Common myeloid progenitor, CD34-positive (primary cell): ENCODE measurements at regions not wholly inside any gene's neighbourhood (a gene's known extent, or its start where the extent isn't known, plus 50 kb on each side); places are given as distances from the start of the nearest gene placed in this dataset.

Experiments
- CTCF ChIA-PET: fragments of 350-600 bp; sonication (Branson Sonifier 250); formaldehyde crosslinking; loops from one replicate; lab custom pipeline; 2021; ENCODE audit warnings: antibody characterized with exemption; lab: Charles Lee
- POLR2A ChIA-PET: fragments of 350-600 bp; sonication (Branson Sonifier 250); formaldehyde crosslinking; loops from one replicate; lab custom pipeline; 2021; ENCODE audit warnings: antibody characterized with exemption; lab: Charles Lee
- DNase-seq, 3 donors: peaks; one replicate each; pipeline versions ENCODE4 v3.0.0 to v3.0.0-alpha.2; 2013
- H3K27ac ChIP-seq, 2 experiments: 1 replicate in 1 of 2; 2 replicates in 1 of 2; pipeline ENCODE4 v1.7.0; 2013; ENCODE audit warnings: inconsistent platforms in 2 of 2, low read length in 2 of 2, mild to moderate bottlenecking in 2 of 2, low read depth in 1 of 2, moderate library complexity in 1 of 2; ENCODE audit not compliant: severe bottlenecking in 2 of 2, insufficient read depth in 1 of 2, poor library complexity in 1 of 2
- H3K27me3 ChIP-seq, 5 experiments: replicated peaks in 2 of 5; 1 replicate in 3 of 5; 2 replicates in 2 of 5; pipeline versions ENCODE4 v1.6.1 to v1.7.0; 2013; ENCODE audit warnings: low read length in 4 of 5, mild to moderate bottlenecking in 2 of 5, moderate library complexity in 2 of 5, inconsistent platforms in 1 of 5; ENCODE audit not compliant: insufficient read depth in 5 of 5, control insufficient read depth in 4 of 5
- H3K36me3 ChIP-seq, 4 experiments: 1 replicate in 2 of 4; 2 replicates in 2 of 4; pipeline versions ENCODE4 v1.6.1 to v1.7.0; 2013; ENCODE audit warnings: low read length in 3 of 4, control low read depth in 1 of 4, mild to moderate bottlenecking in 1 of 4; ENCODE audit not compliant: control insufficient read depth in 4 of 4, insufficient read depth in 4 of 4
- H3K4me1 ChIP-seq, 4 experiments: 1 replicate in 3 of 4; 2 replicates in 1 of 4; pipeline versions ENCODE4 v1.6.1 to v1.7.1; 2013; ENCODE audit warnings: low read length in 3 of 4, mild to moderate bottlenecking in 3 of 4, control low read depth in 1 of 4, inconsistent platforms in 1 of 4, moderate library complexity in 1 of 4; ENCODE audit not compliant: control insufficient read depth in 4 of 4, insufficient read depth in 4 of 4; ENCODE audit errors: control extremely low read depth in 1 of 4
- H3K4me3 ChIP-seq, 7 experiments: 1 replicate in 4 of 7; 2 replicates in 3 of 7; pipeline versions ENCODE4 v1.5.1 to v1.7.0; 2013; ENCODE audit warnings: mild to moderate bottlenecking in 7 of 7, low read length in 6 of 7, moderate library complexity in 6 of 7, inconsistent platforms in 2 of 7, low read depth in 2 of 7, control low read depth in 1 of 7; ENCODE audit not compliant: insufficient read depth in 4 of 7, control insufficient read depth in 1 of 7; ENCODE audit errors: extremely low read depth in 1 of 7
- H3K9me3 ChIP-seq, 5 experiments: 1 replicate in 4 of 5; 2 replicates in 1 of 5; pipeline versions ENCODE4 v1.6.1 to v1.7.1; 2013; ENCODE audit warnings: low read length in 4 of 5, mild to moderate bottlenecking in 2 of 5, inconsistent platforms in 1 of 5, low read depth in 1 of 5, moderate library complexity in 1 of 5; ENCODE audit not compliant: control insufficient read depth in 4 of 5, insufficient read depth in 2 of 5; ENCODE audit errors: control extremely low read depth in 1 of 5
- WGBS: methylation state at CpG from one replicate; pipeline ENCODE4 v1.1.5; 2013; ENCODE audit not compliant: insufficient coverage; 5-methylcytosine and 5-hydroxymethylcytosine counted together

- POLR2A ChIA-PET, result no interaction called here
- no peaks in the 10 kb centered on the region for H3K9me3 ChIP-seq
- CTCF ChIA-PET, result no interaction called here
- H3K27me3 ChIP-seq, result no peaks in the 10 kb centered on the region
- 100% methylated on average over 1 of the region's 4 CpGs for WGBS
- no peak overlapping the region for H3K27ac ChIP-seq
- H3K4me1 ChIP-seq, result no peaks in the 10 kb centered on the region
- DNase-seq, result no peak
- no peaks in the 10 kb centered on the region for H3K36me3 ChIP-seq
- no peak overlapping the region for H3K4me3 ChIP-seq
Measured at GRCh38 chr1:87572008-87572407, 243.3 kb downstream of the LMO4 start.

GRCh38 chr1:87572891-87573290 lies 244.2 kb downstream of the LMO4 start:
- Histone ChIP-seq H3K9me3 (no peaks in the 10 kb centered on the region), H3K27me3 (no peaks in the 10 kb centered on the region), H3K36me3 (no peaks in the 10 kb centered on the region), H3K4me1 (no peaks in the 10 kb centered on the region), H3K27ac (no peak overlapping the region), H3K4me3 (no peak overlapping the region)
- DNase-seq, result no peak
- ChIA-PET CTCF (no interaction called here), POLR2A (no interaction called here)
- WGBS, result no CpG with 5 or more reads among the region's 2 CpGs

GRCh38 chr1:87575528-87575927 lies 246.8 kb downstream of the LMO4 start:
- Histone ChIP-seq H3K4me1 (peaks cover 0 to 2% (median 0%) of the 10 kb centered on the region in 4 experiments), H3K27ac (no peak overlapping the region), H3K36me3 (no peaks in the 10 kb centered on the region), H3K27me3 (no peaks in the 10 kb centered on the region), H3K4me3 (no peak overlapping the region), H3K9me3 (no peaks in the 10 kb centered on the region)
- 89% methylated on average over 1 of the region's 3 CpGs for whole genome bisulfite sequencing
- POLR2A ChIA-PET, result no interaction called here
- no peak for DNase-seq
- CTCF ChIA-PET, result interaction anchor here (1.6 kb wide), 1 partner anchor 10 kb away, joined by 5 read pairs; no protein-coding TSS in a partner anchor

DNA sequence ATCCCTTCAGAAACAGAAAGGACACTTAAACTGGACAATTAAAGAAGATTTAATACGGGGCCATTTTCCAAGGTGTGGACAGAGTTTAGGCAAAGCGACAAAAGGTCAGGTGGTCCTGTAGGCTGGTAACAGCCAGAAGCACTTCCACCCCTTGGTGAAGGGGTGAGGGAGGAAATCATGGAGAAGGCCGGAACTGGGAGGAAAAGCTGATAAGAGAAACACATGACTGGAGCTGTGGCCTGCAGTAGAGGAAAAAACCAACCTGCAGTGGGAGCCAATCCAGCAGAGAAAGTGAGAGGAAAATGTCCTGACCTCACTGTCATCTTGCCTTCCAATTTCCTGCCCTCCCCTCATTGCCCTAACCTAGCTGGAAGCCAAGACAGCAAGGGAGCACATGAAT lies 249.8 kb downstream of the LMO4 start:
- CTCF ChIA-PET, result no interaction called here
- no peak overlapping the region for H3K27ac ChIP-seq
- POLR2A ChIA-PET, result no interaction called here
- H3K27me3 ChIP-seq, result no peaks in the 10 kb centered on the region
- WGBS, result 43% methylated on average over 2 of the region's 3 CpGs
- H3K9me3 ChIP-seq, result no peaks in the 10 kb centered on the region
- H3K4me3 ChIP-seq, result no peak overlapping the region
- H3K36me3 ChIP-seq, result no peaks in the 10 kb centered on the region
- peaks cover 0 to 2% (median 0%) of the 10 kb centered on the region in 4 experiments for H3K4me1 ChIP-seq
- DNase-seq, result no peak

- Histone ChIP-seq H3K9me3 (no peaks in the 10 kb centered on the region), H3K27ac (no peak overlapping the region), H3K36me3 (no peaks in the 10 kb centered on the region), H3K4me3 (no peak overlapping the region), H3K27me3 (no peaks in the 10 kb centered on the region), H3K4me1 (peaks cover 0 to 2% (median 0%) of the 10 kb centered on the region in 4 experiments)
- ChIA-PET POLR2A (no interaction called here), CTCF (no interaction called here)
- no peak for DNase-seq
- 88% methylated on average over 1 of the region's 4 CpGs for WGBS
Measured at GRCh38 chr1:87583459-87583858, 254.8 kb downstream of the LMO4 start.

GRCh38 chr1:87584586-87584985 lies 255.9 kb downstream of the LMO4 start:
- no peak overlapping the region for H3K4me3 ChIP-seq
- H3K36me3 ChIP-seq, result no peaks in the 10 kb centered on the region
- no peaks in the 10 kb centered on the region for H3K9me3 ChIP-seq
- no peaks in the 10 kb centered on the region for H3K4me1 ChIP-seq
- no peaks in the 10 kb centered on the region for H3K27me3 ChIP-seq
- WGBS, result no CpG with 5 or more reads among the region's 1 CpG
- ChIA-PET POLR2A (no interaction called here), CTCF (interaction anchor here (1.1 to 1.2 kb wide), 2 partner anchors 8 to 16 kb away, joined by 3 to 5 read pairs; no protein-coding TSS in a partner anchor)
- H3K27ac ChIP-seq, result no peak overlapping the region
- DNase-seq, result no peak

DNA sequence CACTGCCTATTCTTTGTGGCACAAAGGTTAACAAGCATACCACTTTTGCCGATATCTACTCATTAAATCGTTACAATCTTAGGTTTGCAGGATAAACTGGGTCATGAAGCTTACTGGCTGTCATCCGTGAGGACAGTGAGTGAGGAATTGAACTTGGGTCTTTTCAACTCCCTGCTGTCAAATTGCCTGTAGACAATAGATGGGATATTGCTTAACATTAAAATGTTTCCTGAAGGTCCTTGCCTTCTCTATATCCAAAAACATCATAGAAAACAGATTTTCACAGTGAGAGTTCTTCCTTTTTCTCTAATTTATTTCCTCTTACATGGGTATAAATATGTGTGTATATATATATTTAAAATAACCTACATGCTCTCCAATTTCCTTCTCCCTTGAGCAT lies 257.8 kb downstream of the LMO4 start:
- Histone ChIP-seq H3K9me3 (no peaks in the 10 kb centered on the region), H3K27ac (no peak overlapping the region), H3K27me3 (no peaks in the 10 kb centered on the region), H3K4me1 (no peaks in the 10 kb centered on the region), H3K36me3 (no peaks in the 10 kb centered on the region), H3K4me3 (no peak overlapping the region)
- no peak for DNase-seq
- POLR2A ChIA-PET, result no interaction called here
- CTCF ChIA-PET, result no interaction called here
- 100% methylated on average over 2 of the region's 3 CpGs for WGBS
